ENCODE measurements at regions not wholly inside any gene's neighbourhood (a gene's known extent, or its start where the extent isn't known, plus 50 kb on each side); places are given as distances from the start of the nearest gene placed in this dataset.
"Not testable (repeated sequence)": the region's sequence is repeated elsewhere in the genome, so short reads cannot be mapped to it uniquely, and the experiment has no call there.

GRCh38 chr12:17357396-17357795 lies 732.6 kb downstream of the RERGL start:
- DNase-seq, result no peak

GRCh38 chr12:17352164-17352563 lies 737.8 kb downstream of the RERGL start:
- DNase-seq, result no peak

GRCh38 chr12:17348311-17348710 lies 741.7 kb downstream of the RERGL start:
- DNase-seq, result no peak

- DNase-seq, result no peak
Measured at GRCh38 chr12:17344649-17345048, 738.7 kb upstream of the LMO3 start.

- DNase-seq, result no peak
Measured at GRCh38 chr12:17342381-17342961, 736.5 kb upstream of the LMO3 start.

- DNase-seq, result no peak
Measured at GRCh38 chr12:17335487-17335886, 729.5 kb upstream of the LMO3 start.

GRCh38 chr12:17334784-17335183 lies 728.8 kb upstream of the LMO3 start:
- no peak for DNase-seq

- no peak for DNase-seq
Measured at GRCh38 chr12:17333287-17333686, 727.3 kb upstream of the LMO3 start.

- DNase-seq, result no peak
Measured at GRCh38 chr12:17326649-17327048, 720.7 kb upstream of the LMO3 start.

GRCh38 chr12:17322090-17322489 lies 716.1 kb upstream of the LMO3 start:
- DNase-seq, result no peak

GRCh38 chr12:17304503-17305347 lies 698.8 kb upstream of the LMO3 start:
- no peak for DNase-seq

GRCh38 chr12:17302001-17302400 lies 696.0 kb upstream of the LMO3 start:
- DNase-seq, result no peak

GRCh38 chr12:17301544-17301943 lies 695.6 kb upstream of the LMO3 start:
- no peak for DNase-seq

GRCh38 chr12:17296882-17297281 lies 690.9 kb upstream of the LMO3 start:
- no peak for DNase-seq

GRCh38 chr12:17286874-17287273 lies 680.9 kb upstream of the LMO3 start:
- DNase-seq, result no peak

GRCh38 chr12:17284873-17285272 lies 678.9 kb upstream of the LMO3 start:
- DNase-seq, result no peak

- no peak for DNase-seq
Measured at GRCh38 chr12:17283563-17283962, 677.6 kb upstream of the LMO3 start.

- not testable (repeated sequence) for DNase-seq
Measured at GRCh38 chr12:17282169-17282568, 676.2 kb upstream of the LMO3 start.

- no peak for DNase-seq
Measured at GRCh38 chr12:17278946-17279345, 673.0 kb upstream of the LMO3 start.

GRCh38 chr12:17276196-17276595 lies 670.2 kb upstream of the LMO3 start:
- no peak for DNase-seq

- DNase-seq, result no peak
Measured at GRCh38 chr12:17266856-17267255, 660.9 kb upstream of the LMO3 start.

GRCh38 chr12:17264603-17265002 lies 658.6 kb upstream of the LMO3 start:
- DNase-seq, result no peak

GRCh38 chr12:17239874-17240273 lies 633.9 kb upstream of the LMO3 start:
- no peak for DNase-seq

- DNase-seq, result no peak
Measured at GRCh38 chr12:17235996-17236395, 630.0 kb upstream of the LMO3 start.
